NB4 (cell line): ENCODE measurements at regions not wholly inside any gene's neighbourhood (a gene's known extent, or its start where the extent isn't known, plus 50 kb on each side); places are given as distances from the start of the nearest gene placed in this dataset.

Source experiments
- MYC ChIP-seq: IDR thresholded peaks from 2 replicates; pipeline ENCODE4 v1.6.1; 2011; ENCODE audit warnings: low read depth, low read length
- POLR2A ChIP-seq: IDR thresholded peaks from 2 replicates; pipeline ENCODE4 v1.6.1; 2011; ENCODE audit warnings: mild to moderate bottlenecking; ENCODE audit not compliant: insufficient read length; ENCODE audit errors: extremely low read depth
- TF ChIP-seq, protein P1 (sequence below): IDR thresholded peaks from one replicate; pipeline ENCODE4 v1.5.1; 2012; ENCODE audit warnings: low read depth, low read length
- TF ChIP-seq, protein P2 (sequence below): IDR thresholded peaks from 2 replicates; pipeline ENCODE4 v1.6.1; 2011; ENCODE audit warnings: low read depth, low read length

DNA sequence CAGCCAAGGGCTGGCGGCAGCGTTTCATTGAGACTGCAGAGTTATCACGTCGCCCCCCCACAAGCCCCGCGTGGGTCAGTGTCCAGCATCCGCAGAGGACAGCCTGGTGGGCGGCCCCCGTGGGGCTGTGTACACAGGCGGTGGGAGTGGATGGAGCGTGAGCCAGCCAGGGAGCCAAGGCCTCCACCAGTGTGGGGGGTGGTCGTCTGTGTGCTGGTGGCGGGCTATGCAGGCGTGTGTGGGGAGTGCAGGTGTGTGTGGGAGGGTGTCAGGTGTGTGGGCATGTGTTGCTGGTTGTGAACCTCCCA is 56.5 kb upstream of the NKX1-1 start:
- TF ChIP-seq POLR2A (no peak), MYC (no peak)
- TF ChIP-seq, protein P1, sequence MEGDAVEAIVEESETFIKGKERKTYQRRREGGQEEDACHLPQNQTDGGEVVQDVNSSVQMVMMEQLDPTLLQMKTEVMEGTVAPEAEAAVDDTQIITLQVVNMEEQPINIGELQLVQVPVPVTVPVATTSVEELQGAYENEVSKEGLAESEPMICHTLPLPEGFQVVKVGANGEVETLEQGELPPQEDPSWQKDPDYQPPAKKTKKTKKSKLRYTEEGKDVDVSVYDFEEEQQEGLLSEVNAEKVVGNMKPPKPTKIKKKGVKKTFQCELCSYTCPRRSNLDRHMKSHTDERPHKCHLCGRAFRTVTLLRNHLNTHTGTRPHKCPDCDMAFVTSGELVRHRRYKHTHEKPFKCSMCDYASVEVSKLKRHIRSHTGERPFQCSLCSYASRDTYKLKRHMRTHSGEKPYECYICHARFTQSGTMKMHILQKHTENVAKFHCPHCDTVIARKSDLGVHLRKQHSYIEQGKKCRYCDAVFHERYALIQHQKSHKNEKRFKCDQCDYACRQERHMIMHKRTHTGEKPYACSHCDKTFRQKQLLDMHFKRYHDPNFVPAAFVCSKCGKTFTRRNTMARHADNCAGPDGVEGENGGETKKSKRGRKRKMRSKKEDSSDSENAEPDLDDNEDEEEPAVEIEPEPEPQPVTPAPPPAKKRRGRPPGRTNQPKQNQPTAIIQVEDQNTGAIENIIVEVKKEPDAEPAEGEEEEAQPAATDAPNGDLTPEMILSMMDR = no peak
- TF ChIP-seq, protein P2, sequence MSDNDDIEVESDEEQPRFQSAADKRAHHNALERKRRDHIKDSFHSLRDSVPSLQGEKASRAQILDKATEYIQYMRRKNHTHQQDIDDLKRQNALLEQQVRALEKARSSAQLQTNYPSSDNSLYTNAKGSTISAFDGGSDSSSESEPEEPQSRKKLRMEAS = no peak
